ENCODE measurements at regions not wholly inside any gene's neighbourhood (a gene's known extent, or its start where the extent isn't known, plus 50 kb on each side); places are given as distances from the start of the nearest gene placed in this dataset.

DNA sequence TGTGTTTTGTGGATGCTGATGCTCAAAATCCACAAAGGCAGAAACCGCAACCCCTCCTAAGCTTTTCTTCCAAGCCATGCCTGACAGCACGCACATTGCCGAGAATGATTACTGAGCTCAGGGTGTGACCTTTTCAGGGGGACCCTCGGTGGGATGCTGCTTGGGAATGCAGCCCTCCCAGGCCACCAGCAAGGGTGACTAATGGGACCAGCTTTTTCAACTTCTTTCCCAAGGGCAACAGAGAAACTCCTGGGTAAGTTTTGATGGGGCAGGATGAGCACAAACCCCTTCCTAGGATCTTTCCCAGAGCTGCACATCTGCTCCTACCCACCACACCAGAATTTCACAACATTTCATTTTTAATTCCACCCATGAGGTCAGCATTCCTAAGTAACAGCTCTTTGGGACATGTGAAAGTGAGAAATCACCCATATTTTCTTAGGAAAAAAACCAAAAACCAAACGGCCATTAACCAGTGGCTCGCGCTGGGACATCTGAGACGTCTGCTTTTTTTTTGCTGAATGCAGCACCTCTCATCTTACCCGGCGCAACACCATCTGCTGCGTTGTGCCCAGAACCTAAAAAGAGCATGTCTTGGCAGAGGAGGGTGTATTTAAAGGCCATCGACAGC lies 119.0 kb downstream of the ARL4C start:
- TF ChIP-seq, protein P1, sequence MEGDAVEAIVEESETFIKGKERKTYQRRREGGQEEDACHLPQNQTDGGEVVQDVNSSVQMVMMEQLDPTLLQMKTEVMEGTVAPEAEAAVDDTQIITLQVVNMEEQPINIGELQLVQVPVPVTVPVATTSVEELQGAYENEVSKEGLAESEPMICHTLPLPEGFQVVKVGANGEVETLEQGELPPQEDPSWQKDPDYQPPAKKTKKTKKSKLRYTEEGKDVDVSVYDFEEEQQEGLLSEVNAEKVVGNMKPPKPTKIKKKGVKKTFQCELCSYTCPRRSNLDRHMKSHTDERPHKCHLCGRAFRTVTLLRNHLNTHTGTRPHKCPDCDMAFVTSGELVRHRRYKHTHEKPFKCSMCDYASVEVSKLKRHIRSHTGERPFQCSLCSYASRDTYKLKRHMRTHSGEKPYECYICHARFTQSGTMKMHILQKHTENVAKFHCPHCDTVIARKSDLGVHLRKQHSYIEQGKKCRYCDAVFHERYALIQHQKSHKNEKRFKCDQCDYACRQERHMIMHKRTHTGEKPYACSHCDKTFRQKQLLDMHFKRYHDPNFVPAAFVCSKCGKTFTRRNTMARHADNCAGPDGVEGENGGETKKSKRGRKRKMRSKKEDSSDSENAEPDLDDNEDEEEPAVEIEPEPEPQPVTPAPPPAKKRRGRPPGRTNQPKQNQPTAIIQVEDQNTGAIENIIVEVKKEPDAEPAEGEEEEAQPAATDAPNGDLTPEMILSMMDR (IDR thresholded peaks at IDR 0.05; ENCODE audit: low read depth, low read length, missing control alignments) = no peak
- peak; percentile 5 for DNase-seq (ENCODE audit: extremely low read depth, low read depth)
- H3K4me3 ChIP-seq (replicated peaks; ENCODE audit: low read depth, low read length) = no peak overlapping the region

DNA sequence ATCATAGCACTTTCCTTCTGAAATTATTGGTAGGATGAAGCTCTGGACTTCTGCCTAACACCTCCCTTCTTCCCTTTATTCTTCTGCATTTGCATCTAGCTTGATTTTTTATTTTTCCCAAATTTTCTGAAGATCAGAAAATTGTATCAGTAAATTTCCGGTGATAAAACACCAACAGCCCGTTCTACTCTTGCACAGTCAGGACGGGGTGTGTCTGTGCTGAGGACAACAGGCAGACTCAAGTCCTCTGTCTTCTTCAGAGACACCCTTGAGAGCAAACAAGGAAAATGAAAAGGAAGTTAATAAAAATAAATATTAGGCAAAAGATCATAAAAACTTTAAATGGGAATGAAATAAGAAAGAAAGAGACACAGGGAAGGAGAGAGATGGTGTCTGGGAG lies 120.7 kb downstream of the ARL4C start:
- no peak for DNase-seq (ENCODE audit: extremely low read depth, low read depth)
- no peak overlapping the region for H3K4me3 ChIP-seq (replicated peaks; ENCODE audit: low read depth, low read length)
- TF ChIP-seq, protein P1 (IDR thresholded peaks at IDR 0.05; ENCODE audit: low read depth, low read length, missing control alignments) = no peak

GRCh38 chr2:234375176-234375880 lies 121.6 kb downstream of the ARL4C start:
- no peak for DNase-seq (ENCODE audit: extremely low read depth, low read depth)
- TF ChIP-seq, protein P1 (IDR thresholded peaks at IDR 0.05; ENCODE audit: low read depth, low read length, missing control alignments) = no peak
- H3K4me3 ChIP-seq (replicated peaks; ENCODE audit: low read depth, low read length) = no peak overlapping the region

GRCh38 chr2:234374736-234375135 lies 122.1 kb downstream of the ARL4C start:
- no peak overlapping the region for H3K4me3 ChIP-seq (replicated peaks; ENCODE audit: low read depth, low read length)
- no peak for DNase-seq (ENCODE audit: extremely low read depth, low read depth)
- TF ChIP-seq, protein P1 (IDR thresholded peaks at IDR 0.05; ENCODE audit: low read depth, low read length, missing control alignments) = no peak

DNA sequence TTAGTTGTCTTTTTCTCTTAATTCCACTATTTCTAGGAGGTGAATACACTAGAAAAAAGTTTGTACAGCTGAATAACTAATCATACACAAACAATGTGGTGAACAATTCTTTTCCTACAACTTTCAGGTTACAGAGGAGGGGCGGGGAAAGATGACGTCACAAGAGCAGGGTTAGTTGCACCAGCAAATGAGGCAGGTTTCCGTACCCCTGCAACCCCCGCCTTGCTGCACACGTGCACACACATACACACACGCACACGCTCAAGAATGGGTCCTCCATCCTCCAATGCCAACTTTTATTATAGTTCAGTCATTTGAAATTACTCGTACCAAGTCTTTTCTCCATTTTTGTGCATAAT lies 122.8 kb downstream of the ARL4C start:
- DNase-seq (ENCODE audit: extremely low read depth, low read depth) = no peak
- TF ChIP-seq, protein P1 (IDR thresholded peaks at IDR 0.05; ENCODE audit: low read depth, low read length, missing control alignments) = no peak
- no peak overlapping the region for H3K4me3 ChIP-seq (replicated peaks; ENCODE audit: low read depth, low read length)

DNA sequence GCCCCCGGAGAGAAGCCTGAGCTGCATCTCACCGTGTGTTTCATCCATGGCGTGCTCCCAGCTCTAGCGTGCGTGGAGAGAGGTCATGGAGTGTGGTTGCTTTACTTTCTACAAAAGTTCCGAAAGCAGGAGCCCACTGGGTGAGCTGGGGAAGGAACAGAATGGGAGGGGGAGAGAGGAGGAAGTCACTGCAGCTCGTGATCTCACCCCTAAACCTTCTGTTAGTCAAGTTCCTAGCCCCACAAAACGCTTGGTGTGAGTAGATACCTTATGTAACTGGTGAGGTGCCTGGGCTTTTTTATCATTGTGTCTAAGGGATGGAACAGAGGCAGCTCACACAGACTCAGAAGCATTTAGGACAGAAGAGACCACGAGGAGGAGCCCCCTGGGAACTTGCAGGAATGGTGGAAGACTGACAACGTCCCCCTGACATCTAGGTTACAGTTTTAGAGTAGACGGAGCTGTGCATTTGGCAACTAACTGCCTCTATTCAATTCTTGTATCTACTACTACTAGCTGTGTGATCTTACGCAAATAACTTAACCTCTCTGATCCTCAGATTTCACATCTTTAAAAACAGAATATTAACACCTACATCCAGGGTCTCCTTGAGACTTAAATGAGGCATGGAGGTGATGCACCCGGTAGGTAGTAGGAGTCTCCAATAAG lies 123.3 kb downstream of the ARL4C start:
- TF ChIP-seq, protein P1 (IDR thresholded peaks at IDR 0.05; ENCODE audit: low read depth, low read length, missing control alignments) = no peak
- H3K4me3 ChIP-seq (replicated peaks; ENCODE audit: low read depth, low read length) = no peak overlapping the region
- DNase-seq (ENCODE audit: extremely low read depth, low read depth) = no peak

All from HFF-Myc (cell line).